Trophoblast cell (in vitro differentiated cells and primary cell): ENCODE measurements at regions not wholly inside any gene's neighbourhood (a gene's known extent, or its start where the extent isn't known, plus 50 kb on each side); places are given as distances from the start of the nearest gene placed in this dataset.

ENCODE experiments used
- DNase-seq, 2 donors: peaks; one replicate each; pipeline ENCODE4 v3.0.0-alpha.2; 2016
- H2AFZ ChIP-seq: 2 replicates; pipeline ENCODE4 v1.6.1; 2013; ENCODE audit warnings: low read length, moderate library complexity, mild to moderate bottlenecking; ENCODE audit not compliant: insufficient read depth, poor library complexity
- H2AK5ac ChIP-seq: 2 replicates; pipeline ENCODE4 v1.6.1; 2013; ENCODE audit warnings: mild to moderate bottlenecking, low read length
- H2BK120ac ChIP-seq: 2 replicates; pipeline ENCODE4 v1.6.1; 2013; ENCODE audit warnings: low read length, mild to moderate bottlenecking, moderate library complexity; ENCODE audit not compliant: insufficient read depth, poor library complexity
- H2BK12ac ChIP-seq: 2 replicates; pipeline ENCODE4 v1.6.1; 2013; ENCODE audit warnings: mild to moderate bottlenecking, low read length, moderate library complexity
- H2BK5ac ChIP-seq: 2 replicates; pipeline ENCODE4 v1.6.1; 2013; ENCODE audit warnings: low read length, low read depth, moderate library complexity, mild to moderate bottlenecking; ENCODE audit not compliant: poor library complexity
- H3K14ac ChIP-seq: 2 replicates; pipeline ENCODE4 v1.6.1; 2013; ENCODE audit warnings: mild to moderate bottlenecking, low read length
- H3K18ac ChIP-seq: 2 replicates; pipeline ENCODE4 v1.6.1; 2013; ENCODE audit warnings: mild to moderate bottlenecking, low read length
- H3K23ac ChIP-seq: 2 replicates; pipeline ENCODE4 v1.6.1; 2013; ENCODE audit warnings: low read length
- H3K27ac ChIP-seq: 2 replicates; pipeline ENCODE4 v1.5.1; 2013; ENCODE audit warnings: low read depth, mild to moderate bottlenecking, inconsistent platforms, low read length, moderate library complexity
- H3K27me3 ChIP-seq: 2 replicates; pipeline ENCODE4 v1.6.1; 2013; ENCODE audit warnings: inconsistent platforms, mild to moderate bottlenecking, low read length, moderate library complexity; ENCODE audit not compliant: insufficient read depth
- H3K36me3 ChIP-seq, 2 experiments: 1 replicate in 1 of 2; 2 replicates in 1 of 2; pipeline ENCODE4 v1.6.1; 2013; ENCODE audit warnings: low read length in 2 of 2, mild to moderate bottlenecking in 2 of 2, moderate library complexity in 1 of 2; ENCODE audit not compliant: insufficient read depth in 2 of 2, control insufficient read depth in 1 of 2
- H3K4ac ChIP-seq: 2 replicates; pipeline ENCODE4 v1.6.1; 2013; ENCODE audit warnings: low read depth, mild to moderate bottlenecking, low read length, moderate library complexity
- H3K4me1 ChIP-seq, 2 experiments: 1 replicate in 1 of 2; 2 replicates in 1 of 2; pipeline ENCODE4 v1.6.1; 2013; ENCODE audit warnings: low read length in 2 of 2, mild to moderate bottlenecking in 2 of 2, moderate library complexity in 1 of 2; ENCODE audit not compliant: insufficient read depth in 2 of 2, control insufficient read depth in 1 of 2
- H3K4me2 ChIP-seq: 2 replicates; pipeline ENCODE4 v1.6.1; 2013; ENCODE audit warnings: inconsistent platforms, mild to moderate bottlenecking, low read length, moderate library complexity
- H3K4me3 ChIP-seq: 2 replicates; pipeline ENCODE4 v1.5.1; 2013; ENCODE audit warnings: mild to moderate bottlenecking, low read depth, low read length, inconsistent platforms
- H3K79me1 ChIP-seq: one replicate; pipeline ENCODE4 v1.6.1; 2013; ENCODE audit warnings: low read length
- H3K79me2 ChIP-seq: 2 replicates; pipeline ENCODE4 v1.6.1; 2013; ENCODE audit warnings: low read length, mild to moderate bottlenecking; ENCODE audit not compliant: control insufficient read depth, insufficient read depth, poor library complexity
- H3K9ac ChIP-seq: 2 replicates; pipeline ENCODE4 v1.6.1; 2013; ENCODE audit warnings: mild to moderate bottlenecking, low read length
- H3K9me3 ChIP-seq: 2 replicates; pipeline ENCODE4 v1.6.1; 2013; ENCODE audit warnings: low read depth, mild to moderate bottlenecking, control low read depth, inconsistent platforms, low read length; ENCODE audit not compliant: insufficient read depth
- H4K12ac ChIP-seq: 2 replicates; pipeline ENCODE4 v1.6.1; 2013; ENCODE audit warnings: low read depth, mild to moderate bottlenecking, low read length, moderate library complexity
- H4K8ac ChIP-seq: 2 replicates; pipeline ENCODE4 v1.6.1; 2013; ENCODE audit warnings: low read depth, mild to moderate bottlenecking, low read length, moderate library complexity
- H4K91ac ChIP-seq: one replicate; pipeline ENCODE4 v1.6.1; 2013; ENCODE audit warnings: low read depth, mild to moderate bottlenecking, low read length, moderate library complexity
- WGBS: extraction: QIAGEN DNeasy Blood & Tissue Kit; methylation state at CpG from one replicate; pipeline ENCODE4 v1.1.7; 2013; ENCODE audit warnings: missing lambda C conversion rate; ENCODE audit not compliant: insufficient read length, insufficient coverage; ENCODE audit errors: extremely low coverage; 5-methylcytosine and 5-hydroxymethylcytosine counted together

GRCh38 chr6:19697744-19698290, 139.4 kb upstream of the ID4 start:
- no peaks in the 10 kb centered on the region for H3K79me2 ChIP-seq
- H2BK5ac ChIP-seq: no peak overlapping the region
- no peaks in the 10 kb centered on the region for H3K79me1 ChIP-seq
- no peak overlapping the region for H4K91ac ChIP-seq
- H3K23ac ChIP-seq: no peak overlapping the region
- no peak overlapping the region for H3K4me2 ChIP-seq
- H3K4me1 ChIP-seq: no peaks in the 10 kb centered on the region
- no peak overlapping the region for H2AK5ac ChIP-seq
- no peak overlapping the region for H3K4me3 ChIP-seq
- no peak overlapping the region for H3K18ac ChIP-seq
- no peak overlapping the region for H3K27ac ChIP-seq
- no peak overlapping the region for H4K12ac ChIP-seq
- no peaks in the 10 kb centered on the region for H3K36me3 ChIP-seq
- no peak overlapping the region for H2BK120ac ChIP-seq
- H3K4ac ChIP-seq: no peak overlapping the region
- DNase-seq: no peak
- H3K9me3 ChIP-seq: no peaks in the 10 kb centered on the region
- no CpG with 5 or more reads among the region's 3 CpGs for WGBS
- H3K14ac ChIP-seq: no peak overlapping the region
- H2BK12ac ChIP-seq: no peak overlapping the region
- no peak overlapping the region for H4K8ac ChIP-seq
- H3K9ac ChIP-seq: no peak overlapping the region
- H2AFZ ChIP-seq: no peak overlapping the region
- no peaks in the 10 kb centered on the region for H3K27me3 ChIP-seq

- Histone ChIP-seq H2AFZ (no peak overlapping the region), H3K4ac (no peak overlapping the region), H4K12ac (no peak overlapping the region), H3K4me3 (no peak overlapping the region), H4K91ac (no peak overlapping the region), H3K23ac (no peak overlapping the region), H2BK120ac (no peak overlapping the region), H3K9me3 (no peaks in the 10 kb centered on the region), H2BK5ac (no peak overlapping the region), H2BK12ac (no peak overlapping the region), H3K14ac (no peak overlapping the region), H3K4me2 (no peak overlapping the region), H3K36me3 (no peaks in the 10 kb centered on the region), H3K4me1 (no peaks in the 10 kb centered on the region), H3K18ac (no peak overlapping the region), H4K8ac (no peak overlapping the region), H3K27ac (no peak overlapping the region), H3K9ac (no peak overlapping the region), H3K27me3 (no peaks in the 10 kb centered on the region), H3K79me2 (no peaks in the 10 kb centered on the region), H2AK5ac (no peak overlapping the region), H3K79me1 (no peaks in the 10 kb centered on the region)
- WGBS: no CpG with 5 or more reads among the region's 4 CpGs
- no peak for DNase-seq
These were observed 137.2 kb upstream of the ID4 start for GRCh38 chr6:19699932-19700331.

- Histone ChIP-seq H3K79me2 (no peaks in the 10 kb centered on the region), H3K4me2 (no peak overlapping the region), H3K9me3 (no peaks in the 10 kb centered on the region), H3K14ac (no peak overlapping the region), H2BK5ac (no peak overlapping the region), H3K27ac (no peak overlapping the region), H3K4me1 (no peaks in the 10 kb centered on the region), H4K12ac (no peak overlapping the region), H3K23ac (no peak overlapping the region), H2AFZ (no peak overlapping the region), H3K36me3 (no peaks in the 10 kb centered on the region), H3K9ac (no peak overlapping the region), H4K91ac (no peak overlapping the region), H4K8ac (no peak overlapping the region), H3K79me1 (no peaks in the 10 kb centered on the region), H3K18ac (no peak overlapping the region), H2AK5ac (no peak overlapping the region), H3K27me3 (no peaks in the 10 kb centered on the region), H2BK12ac (no peak overlapping the region), H3K4ac (no peak overlapping the region), H2BK120ac (no peak overlapping the region), H3K4me3 (no peak overlapping the region)
- no peak for DNase-seq
- no CpG with 5 or more reads among the region's 5 CpGs for WGBS
These were observed 131.6 kb upstream of the ID4 start for GRCh38 chr6:19705606-19706005.

GRCh38 chr6:19712012-19712688, 125.0 kb upstream of the ID4 start:
- H2BK12ac ChIP-seq: no peak overlapping the region
- no peak overlapping the region for H3K4me2 ChIP-seq
- no peaks in the 10 kb centered on the region for H3K79me2 ChIP-seq
- no peak overlapping the region for H2BK120ac ChIP-seq
- H3K4me1 ChIP-seq: no peaks in the 10 kb centered on the region
- H2AFZ ChIP-seq: no peak overlapping the region
- no peak overlapping the region for H4K91ac ChIP-seq
- no peak overlapping the region for H4K12ac ChIP-seq
- H3K9ac ChIP-seq: no peak overlapping the region
- no peak overlapping the region for H3K4me3 ChIP-seq
- no peaks in the 10 kb centered on the region for H3K27me3 ChIP-seq
- no peaks in the 10 kb centered on the region for H3K36me3 ChIP-seq
- H3K14ac ChIP-seq: no peak overlapping the region
- H3K27ac ChIP-seq: no peak overlapping the region
- no peak overlapping the region for H2BK5ac ChIP-seq
- DNase-seq: no peak
- no peak overlapping the region for H3K4ac ChIP-seq
- H2AK5ac ChIP-seq: no peak overlapping the region
- no peak overlapping the region for H3K18ac ChIP-seq
- H3K79me1 ChIP-seq: no peaks in the 10 kb centered on the region
- no peak overlapping the region for H4K8ac ChIP-seq
- WGBS: no CpG with 5 or more reads among the region's 4 CpGs
- H3K9me3 ChIP-seq: no peaks in the 10 kb centered on the region
- no peak overlapping the region for H3K23ac ChIP-seq
